HCT116 (cell line): ENCODE measurements at regions not wholly inside any gene's neighbourhood (a gene's known extent, or its start where the extent isn't known, plus 50 kb on each side); places are given as distances from the start of the nearest gene placed in this dataset.

Experiments
- ATAC-seq: fragments of 200-7000 bp; cut with Tn5 transposase; 2 replicates; pipeline ENCODE4 v1.9.1; 2020; ENCODE audit warnings: mild to moderate bottlenecking, moderate library complexity
- BruUV-seq: library from RNA; stranded (reverse); fragments of 400-500 nt; replicated peaks from 2 replicates; lab custom pipeline; 2021; lab: Mats Ljungman, UMichigan
- CTCF ChIA-PET: fragments of 300-600 bp; sonication (Branson Sonifier 250); formaldehyde crosslinking; loops from one replicate; lab custom pipeline; 2021; ENCODE audit warnings: antibody characterized with exemption; lab: Charles Lee
- POLR2A ChIA-PET: fragments of 300-600, 350-600 bp; sonication (Branson Sonifier 250); formaldehyde crosslinking; loops from one replicate; lab custom pipeline; 2021; ENCODE audit warnings: antibody characterized with exemption; lab: Charles Lee
- RAD21 ChIA-PET, 2 experiments: fragments of 300-600 bp; sonication (Branson Sonifier 250); formaldehyde crosslinking; loops; one replicate each; lab custom pipeline; 2023; ENCODE audit warnings: low total read pairs in 2 of 2; ENCODE audit not compliant: uncharacterized antibody in 2 of 2, unreplicated experiment in 2 of 2, low non-redundant PET in 1 of 2; lab: Charles Lee
- DNase-seq: peaks from one replicate; pipeline ENCODE4 v3.0.0-alpha.2; 2010; ENCODE audit warnings: low read depth, low spot score
- H2AFZ ChIP-seq: fragments of 200-600 bp; shearing (Covaris generic), sonication (generic); 2 replicates; pipeline ENCODE4 v1.6.1; 2017; ENCODE audit warnings: low read depth, mixed run types, mixed read lengths, antibody characterized with exemption, low read length; ENCODE audit not compliant: poor library complexity, severe bottlenecking
- H3K27ac ChIP-seq: 2 replicates; pipeline ENCODE4 v1.5.1; 2012; ENCODE audit warnings: low read depth, low read length
- H3K27me3 ChIP-seq: fragments of 200-600 bp; sonication (generic); 2 replicates; pipeline ENCODE4 v1.6.1; 2016; ENCODE audit warnings: mixed run types, low read length, mixed read lengths; ENCODE audit not compliant: insufficient read depth
- H3K36me3 ChIP-seq, 2 experiments: fragments of 200-500 bp in 1 of 2; fragments of 200-600 bp in 1 of 2; sonication (Bioruptor generic) in 1 of 2; sonication (generic) in 1 of 2; 2 replicates each; pipeline versions ENCODE4 v1.5.1 to v1.6.1; 2014 to 2016; ENCODE audit warnings: low read length in 2 of 2, inconsistent platforms in 1 of 2, mixed read lengths in 1 of 2, mixed run types in 1 of 2; ENCODE audit not compliant: insufficient read depth in 2 of 2, control insufficient read depth in 1 of 2
- H3K4me1 ChIP-seq, 2 experiments: fragments of 200-600 bp in 1 of 2; sonication (generic) in 1 of 2; 2 replicates each; pipeline versions ENCODE4 v1.5.1 to v1.6.1; 2012 to 2017; ENCODE audit warnings: low read length in 2 of 2, inconsistent platforms in 1 of 2, mild to moderate bottlenecking in 1 of 2, mixed read lengths in 1 of 2, mixed run types in 1 of 2, moderate library complexity in 1 of 2; ENCODE audit not compliant: insufficient read depth in 2 of 2, control insufficient read depth in 1 of 2
- H3K4me2 ChIP-seq: fragments of 200-600 bp; sonication (generic); 2 replicates; pipeline ENCODE4 v1.6.1; 2017; ENCODE audit warnings: mixed run types, low read length, mixed read lengths
- H3K4me3 ChIP-seq, 2 experiments: fragments of 200-600 bp in 1 of 2; sonication (generic) in 1 of 2; replicated peaks in 1 of 2; 2 replicates each; pipeline ENCODE4 v1.5.1; 2011 to 2016; ENCODE audit warnings: low read length in 2 of 2, control low read depth in 1 of 2, low read depth in 1 of 2, mild to moderate bottlenecking in 1 of 2, mixed read lengths in 1 of 2, mixed run types in 1 of 2
- H3K79me2 ChIP-seq: fragments of 200-600 bp; sonication (generic); 2 replicates; pipeline ENCODE4 v1.6.1; 2017; ENCODE audit warnings: mild to moderate bottlenecking, mixed run types, low read length, moderate library complexity, mixed read lengths; ENCODE audit not compliant: insufficient read depth
- H3K9ac ChIP-seq: fragments of 200-600 bp; sonication (generic); 2 replicates; pipeline ENCODE4 v1.6.1; 2016; ENCODE audit warnings: low read length, mixed read lengths
- H3K9me2 ChIP-seq: fragments of 200-600 bp; sonication (generic), shearing (Covaris generic); 2 replicates; pipeline ENCODE4 v1.6.1; 2017; ENCODE audit warnings: mixed run types, mild to moderate bottlenecking, moderate library complexity; ENCODE audit not compliant: insufficient read depth
- H3K9me3 ChIP-seq, 2 experiments: fragments of 200-500 bp in 1 of 2; fragments of 200-600 bp in 1 of 2; sonication (Bioruptor generic) in 1 of 2; sonication (generic) in 1 of 2; 2 replicates each; pipeline ENCODE4 v1.6.1; 2014 to 2017; ENCODE audit warnings: low read length in 2 of 2, mixed read lengths in 2 of 2, inconsistent platforms in 1 of 2, low read depth in 1 of 2, mild to moderate bottlenecking in 1 of 2, mixed run types in 1 of 2, moderate library complexity in 1 of 2; ENCODE audit not compliant: control insufficient read depth in 1 of 2, insufficient read depth in 1 of 2
- H4K20me1 ChIP-seq: fragments of 200-600 bp; sonication (generic), shearing (Covaris generic); 2 replicates; pipeline ENCODE4 v1.6.1; 2017; ENCODE audit warnings: mixed run types, mild to moderate bottlenecking, moderate library complexity; ENCODE audit not compliant: insufficient read depth
- ATF3 ChIP-seq: IDR thresholded peaks from 2 replicates; pipeline ENCODE4 v1.6.1; 2012
- CBX3 ChIP-seq: IDR thresholded peaks from 2 replicates; pipeline ENCODE4 v1.6.1; 2012; ENCODE audit warnings: low read depth
- CEBPB ChIP-seq: IDR thresholded peaks from 2 replicates; pipeline ENCODE4 v1.6.1; 2012; ENCODE audit warnings: low read depth
- EGR1 ChIP-seq: IDR thresholded peaks from 2 replicates; pipeline ENCODE4 v1.6.1; 2012; ENCODE audit warnings: low read depth
- ELF1 ChIP-seq: IDR thresholded peaks from 2 replicates; pipeline ENCODE4 v1.6.1; 2012; ENCODE audit warnings: low read depth, borderline replicate concordance
- EZH2 ChIP-seq: fragments of 200-600 bp; sonication (generic); IDR thresholded peaks from 2 replicates; pipeline ENCODE4 v1.6.1; 2017; ENCODE audit warnings: antibody characterized with exemption, mixed run types
- EZH2phosphoT487 ChIP-seq: fragments of 200-600 bp; IDR thresholded peaks from 2 replicates; pipeline ENCODE4 v1.6.1; 2018; ENCODE audit warnings: antibody characterized with exemption, borderline replicate concordance
- FOSL1 ChIP-seq: IDR thresholded peaks from 2 replicates; pipeline ENCODE4 v1.6.1; 2012; ENCODE audit warnings: low read depth
- JUND ChIP-seq: IDR thresholded peaks from 2 replicates; pipeline ENCODE4 v1.6.1; 2012
- POLR2A ChIP-seq: IDR thresholded peaks from 2 replicates; pipeline ENCODE4 v1.7.0; 2011; ENCODE audit warnings: borderline replicate concordance; ENCODE audit not compliant: insufficient read depth, insufficient read length; ENCODE audit errors: extremely low read depth
- POLR2AphosphoS5 ChIP-seq: IDR thresholded peaks from 2 replicates; pipeline ENCODE4 v1.6.1; 2011; ENCODE audit warnings: mild to moderate bottlenecking, low read depth, low read length, moderate library complexity
- RAD21 ChIP-seq: IDR thresholded peaks from 2 replicates; pipeline ENCODE4 v1.6.1; 2012; ENCODE audit warnings: low read depth, mild to moderate bottlenecking
- SP1 ChIP-seq: IDR thresholded peaks from 2 replicates; pipeline ENCODE4 v1.6.1; 2012; ENCODE audit warnings: low read depth
- TCF7L2 ChIP-seq: IDR thresholded peaks from 2 replicates; pipeline ENCODE4 v1.7.0; 2011; ENCODE audit warnings: borderline replicate concordance, inconsistent platforms; ENCODE audit not compliant: insufficient read depth, insufficient read length; ENCODE audit errors: extremely low read depth
- ZFX ChIP-seq: fragments of 450-650 bp; IDR thresholded peaks from 2 replicates; pipeline ENCODE4 v1.6.1; 2017
- ZNF274 ChIP-seq: fragments of 200-500 bp; sonication (Bioruptor generic); IDR thresholded peaks from 2 replicates; pipeline ENCODE4 v1.6.1; 2014; ENCODE audit warnings: mild to moderate bottlenecking, low read depth, low read length, inconsistent platforms
- intact Hi-C: fragments of 100-400 bp; cut with micrococcal nuclease; formaldehyde crosslinking; loops from 2 replicates; pipeline ENCODE4 v1.10.0; 2022
- TF ChIP-seq, protein P1 (sequence below), 3 experiments: fragments of 200-600 bp in 1 of 3; sonication (generic) in 1 of 3; IDR thresholded peaks in 2 of 3; conservative IDR thresholded peaks in 1 of 3; 2 replicates each; pipeline ENCODE4 v1.5.1; 2012 to 2017; ENCODE audit warnings: low read depth in 2 of 3, low read length in 2 of 3, antibody characterized with exemption in 1 of 3, borderline replicate concordance in 1 of 3, control low read depth in 1 of 3, mild to moderate bottlenecking in 1 of 3, mixed read lengths in 1 of 3, mixed run types in 1 of 3, moderate library complexity in 1 of 3; ENCODE audit not compliant: insufficient read depth in 1 of 3
- TF ChIP-seq, protein P2 (sequence below): IDR thresholded peaks from 2 replicates; pipeline ENCODE4 v1.6.1; 2011; ENCODE audit warnings: mild to moderate bottlenecking, low read length, moderate library complexity; ENCODE audit not compliant: insufficient replicate concordance; ENCODE audit errors: extremely low read depth

GRCh38 chr12:128109236-128109635, 157.7 kb upstream of the TMEM132C start (continued):
- TF ChIP-seq ZNF274, result no peak
- TF ChIP-seq, all 23 proteins: peak for 0

DNA sequence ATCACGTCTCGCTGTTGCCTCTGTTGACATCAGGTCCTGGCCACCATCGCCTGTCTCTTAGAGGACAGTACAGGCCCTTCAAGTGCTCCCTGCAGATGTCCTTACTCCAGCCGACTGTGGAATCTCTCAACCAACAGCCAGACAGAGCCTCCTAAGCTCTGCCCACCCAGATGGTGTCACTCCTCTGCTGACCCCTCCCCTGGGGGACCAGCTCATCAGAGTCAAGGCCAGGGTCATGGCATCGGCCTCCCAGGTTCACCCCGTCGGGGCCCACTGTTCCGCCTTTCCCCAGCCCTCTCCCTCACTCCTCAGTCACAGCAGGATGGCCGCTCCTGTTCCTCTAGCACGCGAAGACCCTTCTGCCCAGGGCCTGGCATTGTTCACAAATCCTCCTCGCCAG, 157.3 kb upstream of the TMEM132C start:
- intact Hi-C loops, result no loop called here
- Histone ChIP-seq H3K9me2 (no peaks in the 10 kb centered on the region), H3K4me2 (no peak overlapping the region), H3K4me3 (no peak overlapping the region), H3K27me3 (no peaks in the 10 kb centered on the region), H3K79me2 (no peaks in the 10 kb centered on the region), H3K9ac (no peak overlapping the region), H3K9me3 (peaks cover 0 to 19% of the 10 kb centered on the region in 2 experiments; a peak in 2 of 4 replicates), H3K4me1 (no peaks in the 10 kb centered on the region), H3K36me3 (no peaks in the 10 kb centered on the region), H4K20me1 (no peaks in the 10 kb centered on the region), H2AFZ (no peak overlapping the region), H3K27ac (no peak overlapping the region)
- no peak for DNase-seq
- CTCF ChIA-PET, result no interaction called here
- POLR2A ChIA-PET, result no interaction called here
- RAD21 ChIA-PET, result no interaction called here
- no peak for ATAC-seq
- TF ChIP-seq, protein P1, sequence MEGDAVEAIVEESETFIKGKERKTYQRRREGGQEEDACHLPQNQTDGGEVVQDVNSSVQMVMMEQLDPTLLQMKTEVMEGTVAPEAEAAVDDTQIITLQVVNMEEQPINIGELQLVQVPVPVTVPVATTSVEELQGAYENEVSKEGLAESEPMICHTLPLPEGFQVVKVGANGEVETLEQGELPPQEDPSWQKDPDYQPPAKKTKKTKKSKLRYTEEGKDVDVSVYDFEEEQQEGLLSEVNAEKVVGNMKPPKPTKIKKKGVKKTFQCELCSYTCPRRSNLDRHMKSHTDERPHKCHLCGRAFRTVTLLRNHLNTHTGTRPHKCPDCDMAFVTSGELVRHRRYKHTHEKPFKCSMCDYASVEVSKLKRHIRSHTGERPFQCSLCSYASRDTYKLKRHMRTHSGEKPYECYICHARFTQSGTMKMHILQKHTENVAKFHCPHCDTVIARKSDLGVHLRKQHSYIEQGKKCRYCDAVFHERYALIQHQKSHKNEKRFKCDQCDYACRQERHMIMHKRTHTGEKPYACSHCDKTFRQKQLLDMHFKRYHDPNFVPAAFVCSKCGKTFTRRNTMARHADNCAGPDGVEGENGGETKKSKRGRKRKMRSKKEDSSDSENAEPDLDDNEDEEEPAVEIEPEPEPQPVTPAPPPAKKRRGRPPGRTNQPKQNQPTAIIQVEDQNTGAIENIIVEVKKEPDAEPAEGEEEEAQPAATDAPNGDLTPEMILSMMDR (IDR thresholded peaks at IDR 0.05 in 2 of 3, conservative IDR thresholded peaks at IDR 0.05 in 1 of 3; ENCODE audit: borderline replicate concordance in 1 of 3, insufficient read depth in 1 of 3, low read depth in 2 of 3, low read length in 2 of 3), result no peak
- TF ChIP-seq, protein P2, sequence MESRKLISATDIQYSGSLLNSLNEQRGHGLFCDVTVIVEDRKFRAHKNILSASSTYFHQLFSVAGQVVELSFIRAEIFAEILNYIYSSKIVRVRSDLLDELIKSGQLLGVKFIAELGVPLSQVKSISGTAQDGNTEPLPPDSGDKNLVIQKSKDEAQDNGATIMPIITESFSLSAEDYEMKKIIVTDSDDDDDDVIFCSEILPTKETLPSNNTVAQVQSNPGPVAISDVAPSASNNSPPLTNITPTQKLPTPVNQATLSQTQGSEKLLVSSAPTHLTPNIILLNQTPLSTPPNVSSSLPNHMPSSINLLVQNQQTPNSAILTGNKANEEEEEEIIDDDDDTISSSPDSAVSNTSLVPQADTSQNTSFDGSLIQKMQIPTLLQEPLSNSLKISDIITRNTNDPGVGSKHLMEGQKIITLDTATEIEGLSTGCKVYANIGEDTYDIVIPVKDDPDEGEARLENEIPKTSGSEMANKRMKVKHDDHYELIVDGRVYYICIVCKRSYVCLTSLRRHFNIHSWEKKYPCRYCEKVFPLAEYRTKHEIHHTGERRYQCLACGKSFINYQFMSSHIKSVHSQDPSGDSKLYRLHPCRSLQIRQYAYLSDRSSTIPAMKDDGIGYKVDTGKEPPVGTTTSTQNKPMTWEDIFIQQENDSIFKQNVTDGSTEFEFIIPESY, result no peak
- TF ChIP-seq JUND (no peak), ZFX (no peak), ELF1 (no peak), ZNF274 (no peak), TCF7L2 (no peak), ATF3 (no peak), EZH2phosphoT487 (no peak), EGR1 (no peak), POLR2AphosphoS5 (no peak), CBX3 (no peak), EZH2 (no peak), SP1 (no peak), FOSL1 (no peak), CEBPB (no peak), RAD21 (no peak), POLR2A (no peak)
- BruUV-seq, result no TSS peak
